Lower leg skin (tissue), 3 donors: ENCODE measurements at regions not wholly inside any gene's neighbourhood (a gene's known extent, or its start where the extent isn't known, plus 50 kb on each side); places are given as distances from the start of the nearest gene placed in this dataset.

Experiments used
- POLR2A ChIP-seq, 2 donors: fragments of 450-650 bp; IDR thresholded peaks; one replicate each; pipeline ENCODE4 v1.6.1; 2016 to 2017; ENCODE audit warnings: antibody characterized with exemption in 2 of 2, mild to moderate bottlenecking in 1 of 2, moderate library complexity in 1 of 2
- TF ChIP-seq, protein P1 (sequence below), 3 donors: fragments of 450-650 bp; IDR thresholded peaks; one replicate each; pipeline ENCODE4 v1.5.1; 2016; ENCODE audit warnings: antibody characterized with exemption in 3 of 3, mild to moderate bottlenecking in 3 of 3, moderate library complexity in 2 of 3

- TF ChIP-seq, protein P1, sequence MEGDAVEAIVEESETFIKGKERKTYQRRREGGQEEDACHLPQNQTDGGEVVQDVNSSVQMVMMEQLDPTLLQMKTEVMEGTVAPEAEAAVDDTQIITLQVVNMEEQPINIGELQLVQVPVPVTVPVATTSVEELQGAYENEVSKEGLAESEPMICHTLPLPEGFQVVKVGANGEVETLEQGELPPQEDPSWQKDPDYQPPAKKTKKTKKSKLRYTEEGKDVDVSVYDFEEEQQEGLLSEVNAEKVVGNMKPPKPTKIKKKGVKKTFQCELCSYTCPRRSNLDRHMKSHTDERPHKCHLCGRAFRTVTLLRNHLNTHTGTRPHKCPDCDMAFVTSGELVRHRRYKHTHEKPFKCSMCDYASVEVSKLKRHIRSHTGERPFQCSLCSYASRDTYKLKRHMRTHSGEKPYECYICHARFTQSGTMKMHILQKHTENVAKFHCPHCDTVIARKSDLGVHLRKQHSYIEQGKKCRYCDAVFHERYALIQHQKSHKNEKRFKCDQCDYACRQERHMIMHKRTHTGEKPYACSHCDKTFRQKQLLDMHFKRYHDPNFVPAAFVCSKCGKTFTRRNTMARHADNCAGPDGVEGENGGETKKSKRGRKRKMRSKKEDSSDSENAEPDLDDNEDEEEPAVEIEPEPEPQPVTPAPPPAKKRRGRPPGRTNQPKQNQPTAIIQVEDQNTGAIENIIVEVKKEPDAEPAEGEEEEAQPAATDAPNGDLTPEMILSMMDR (IDR thresholded peaks at IDR 0.05), result no peak
- no peak for TF ChIP-seq POLR2A (IDR thresholded peaks at IDR 0.05)
Observed at GRCh38 chr3:146757759-146758158, 152.6 kb upstream of the PLSCR5 start.
